ENCODE measurements at regions not wholly inside any gene's neighbourhood (a gene's known extent, or its start where the extent isn't known, plus 50 kb on each side); places are given as distances from the start of the nearest gene placed in this dataset.
"Not testable (repeated sequence)": the region's sequence is repeated elsewhere in the genome, so short reads cannot be mapped to it uniquely, and the experiment has no call there.

DNA sequence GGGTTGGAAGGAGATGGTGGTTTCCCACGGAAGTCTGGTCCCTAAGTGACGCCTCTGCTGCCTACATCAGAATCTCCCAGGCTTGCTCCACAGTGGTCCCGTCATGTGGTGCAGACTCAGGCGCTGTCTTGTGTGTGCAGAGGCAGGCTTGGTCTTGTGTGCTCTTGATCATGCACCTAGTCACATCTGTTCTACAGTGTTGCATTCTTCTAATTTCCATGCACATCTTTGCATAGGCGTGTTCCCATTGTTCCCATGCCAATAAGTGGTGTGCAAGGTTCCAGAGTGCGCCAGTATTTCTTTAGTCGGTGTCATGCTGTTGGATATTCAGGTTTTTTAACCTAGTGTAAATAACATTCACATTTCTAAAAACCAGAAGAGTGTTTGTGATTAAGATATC is 195.8 kb downstream of the LMLN start:
- TF ChIP-seq, protein P1, sequence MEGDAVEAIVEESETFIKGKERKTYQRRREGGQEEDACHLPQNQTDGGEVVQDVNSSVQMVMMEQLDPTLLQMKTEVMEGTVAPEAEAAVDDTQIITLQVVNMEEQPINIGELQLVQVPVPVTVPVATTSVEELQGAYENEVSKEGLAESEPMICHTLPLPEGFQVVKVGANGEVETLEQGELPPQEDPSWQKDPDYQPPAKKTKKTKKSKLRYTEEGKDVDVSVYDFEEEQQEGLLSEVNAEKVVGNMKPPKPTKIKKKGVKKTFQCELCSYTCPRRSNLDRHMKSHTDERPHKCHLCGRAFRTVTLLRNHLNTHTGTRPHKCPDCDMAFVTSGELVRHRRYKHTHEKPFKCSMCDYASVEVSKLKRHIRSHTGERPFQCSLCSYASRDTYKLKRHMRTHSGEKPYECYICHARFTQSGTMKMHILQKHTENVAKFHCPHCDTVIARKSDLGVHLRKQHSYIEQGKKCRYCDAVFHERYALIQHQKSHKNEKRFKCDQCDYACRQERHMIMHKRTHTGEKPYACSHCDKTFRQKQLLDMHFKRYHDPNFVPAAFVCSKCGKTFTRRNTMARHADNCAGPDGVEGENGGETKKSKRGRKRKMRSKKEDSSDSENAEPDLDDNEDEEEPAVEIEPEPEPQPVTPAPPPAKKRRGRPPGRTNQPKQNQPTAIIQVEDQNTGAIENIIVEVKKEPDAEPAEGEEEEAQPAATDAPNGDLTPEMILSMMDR (IDR thresholded peaks at IDR 0.05): not testable (repeated sequence)
- not testable (repeated sequence) for TF ChIP-seq EP300, POLR2A, POLR2AphosphoS5 (IDR thresholded peaks at IDR 0.05)

Measured in stomach (tissue), 4 donors.